Fibroblast of villous mesenchyme (primary cell): ENCODE measurements at regions not wholly inside any gene's neighbourhood (a gene's known extent, or its start where the extent isn't known, plus 50 kb on each side); places are given as distances from the start of the nearest gene placed in this dataset.
A peak's percentile ranks its signal among the peaks of the same experiment; 100 is the strongest.
"Not testable (repeated sequence)": the region's sequence is repeated elsewhere in the genome, so short reads cannot be mapped to it uniquely, and the experiment has no call there.

Source experiments
- DNase-seq: peaks from one replicate; pipeline ENCODE4 v3.0.0-alpha.2; 2010; ENCODE audit warnings: low read depth
- H3K4me3 ChIP-seq: 2 replicates; pipeline ENCODE4 v1.5.1; 2011; ENCODE audit warnings: low read depth, mild to moderate bottlenecking, low read length
- TF ChIP-seq, protein P1 (sequence below): IDR thresholded peaks from 2 replicates; pipeline ENCODE4 v1.5.1; 2012; ENCODE audit warnings: low read depth, mild to moderate bottlenecking, low read length; ENCODE audit not compliant: insufficient read depth

DNA sequence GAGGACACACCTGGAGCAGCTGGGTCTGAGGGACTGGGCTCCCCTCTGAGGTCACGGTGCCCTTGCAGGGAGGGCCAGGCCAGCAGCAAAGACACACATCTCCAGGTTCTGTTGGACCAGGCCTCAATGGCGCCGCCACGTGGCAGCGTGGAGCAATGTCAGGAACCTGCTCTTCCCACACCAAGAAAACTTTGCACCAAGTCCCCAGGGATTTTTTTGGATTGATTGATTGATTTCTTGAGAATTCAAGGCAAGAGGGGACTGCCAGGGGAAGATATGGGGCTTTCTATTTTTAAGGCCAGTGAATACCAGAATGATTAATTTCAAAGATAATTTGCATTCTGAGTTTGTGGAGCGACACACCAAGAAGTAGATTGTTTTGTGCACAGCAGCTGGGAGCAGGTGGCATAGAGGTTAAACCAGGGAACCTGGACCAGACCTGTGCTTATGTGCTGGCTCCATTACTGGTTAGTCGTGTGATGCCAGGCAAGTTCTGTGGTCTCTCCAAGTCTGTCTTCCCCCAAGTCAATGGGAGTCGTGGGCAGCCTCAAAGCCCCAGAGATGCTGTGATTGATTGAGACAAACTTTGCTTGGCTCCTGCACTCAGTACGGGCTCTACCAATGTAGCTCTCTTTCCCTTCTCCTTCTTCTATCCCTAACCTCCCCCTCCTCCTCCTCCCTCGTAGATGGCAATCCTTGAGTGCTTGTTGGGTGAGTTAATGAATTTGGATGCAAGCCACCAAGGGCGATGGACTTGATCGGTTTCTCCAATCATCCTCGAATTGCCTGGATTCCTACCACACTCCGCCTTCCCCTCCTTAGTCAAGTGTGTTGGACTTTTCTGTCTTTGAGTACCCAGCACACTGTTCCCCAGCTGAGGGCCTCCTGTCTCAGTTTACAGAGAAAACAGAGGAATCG lies 96.2 kb upstream of the TRPM1 start:
- DNase-seq: peak; percentile 43
- H3K4me3 ChIP-seq: no peak overlapping the region
- TF ChIP-seq, protein P1, sequence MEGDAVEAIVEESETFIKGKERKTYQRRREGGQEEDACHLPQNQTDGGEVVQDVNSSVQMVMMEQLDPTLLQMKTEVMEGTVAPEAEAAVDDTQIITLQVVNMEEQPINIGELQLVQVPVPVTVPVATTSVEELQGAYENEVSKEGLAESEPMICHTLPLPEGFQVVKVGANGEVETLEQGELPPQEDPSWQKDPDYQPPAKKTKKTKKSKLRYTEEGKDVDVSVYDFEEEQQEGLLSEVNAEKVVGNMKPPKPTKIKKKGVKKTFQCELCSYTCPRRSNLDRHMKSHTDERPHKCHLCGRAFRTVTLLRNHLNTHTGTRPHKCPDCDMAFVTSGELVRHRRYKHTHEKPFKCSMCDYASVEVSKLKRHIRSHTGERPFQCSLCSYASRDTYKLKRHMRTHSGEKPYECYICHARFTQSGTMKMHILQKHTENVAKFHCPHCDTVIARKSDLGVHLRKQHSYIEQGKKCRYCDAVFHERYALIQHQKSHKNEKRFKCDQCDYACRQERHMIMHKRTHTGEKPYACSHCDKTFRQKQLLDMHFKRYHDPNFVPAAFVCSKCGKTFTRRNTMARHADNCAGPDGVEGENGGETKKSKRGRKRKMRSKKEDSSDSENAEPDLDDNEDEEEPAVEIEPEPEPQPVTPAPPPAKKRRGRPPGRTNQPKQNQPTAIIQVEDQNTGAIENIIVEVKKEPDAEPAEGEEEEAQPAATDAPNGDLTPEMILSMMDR: peak; percentile 85

DNA sequence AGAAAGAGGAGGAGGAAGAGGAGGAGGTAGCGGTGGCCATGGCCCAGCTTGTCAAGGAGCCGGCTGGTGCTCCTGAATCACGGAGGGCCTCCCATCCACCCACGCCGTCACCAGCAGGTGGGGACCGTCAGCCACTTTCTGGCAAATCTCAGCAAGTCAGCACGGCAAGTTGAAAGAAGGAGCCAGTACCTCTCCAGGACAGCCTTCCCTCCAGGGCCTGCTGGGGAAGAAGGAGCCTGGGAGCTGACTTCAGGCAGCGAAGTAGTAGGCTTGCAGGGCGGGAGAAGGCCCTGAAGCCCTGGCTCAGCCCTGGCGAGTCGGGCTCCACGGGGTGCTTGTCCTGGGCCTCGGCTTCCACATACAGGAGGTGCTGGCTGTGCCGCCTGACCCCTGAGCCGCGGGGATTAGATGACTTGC lies 99.2 kb upstream of the TRPM1 start:
- H3K4me3 ChIP-seq: no peak overlapping the region
- DNase-seq: peak; percentile 85
- TF ChIP-seq, protein P1: peak; percentile 76

DNA sequence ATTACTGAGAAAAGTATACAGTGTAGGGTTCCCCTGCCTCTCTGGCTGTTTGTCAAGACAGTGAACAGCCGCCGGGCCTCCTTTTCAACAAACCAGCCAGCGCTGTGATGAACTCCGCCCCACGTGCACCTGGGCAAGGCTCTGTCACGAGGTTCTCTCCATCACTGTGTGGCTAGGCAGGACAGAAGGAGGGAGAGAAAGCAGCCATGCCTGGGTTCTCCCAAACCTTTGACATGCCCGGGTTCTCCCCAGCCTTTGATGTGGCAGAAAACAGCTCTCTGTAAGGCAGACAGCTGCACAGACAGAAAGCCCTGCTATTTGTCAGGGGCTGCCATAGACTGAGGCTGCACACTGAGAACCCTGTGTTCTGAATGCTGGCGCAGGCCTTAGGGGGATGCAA lies 101.4 kb upstream of the TRPM1 start:
- no peak for DNase-seq
- TF ChIP-seq, protein P1: no peak
- H3K4me3 ChIP-seq: no peak overlapping the region

DNA sequence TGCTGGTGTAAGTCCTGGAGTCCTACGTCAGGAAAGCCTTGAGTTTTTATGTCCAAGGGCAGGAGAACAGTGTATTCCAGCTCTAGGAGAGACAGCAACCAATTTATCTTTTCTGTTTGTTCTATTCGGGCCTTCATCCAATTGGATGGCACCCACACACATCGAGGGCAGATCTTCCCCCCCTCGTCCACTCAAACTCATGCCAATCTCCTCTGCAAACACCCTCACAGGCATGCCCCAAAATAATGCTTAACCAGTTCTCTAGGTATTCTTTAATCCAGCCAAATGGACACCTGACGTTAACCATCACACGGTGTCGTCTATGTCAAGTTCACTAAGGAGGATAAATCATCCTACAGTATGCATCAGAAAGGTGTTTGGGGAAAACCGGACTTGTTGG lies 102.5 kb upstream of the TRPM1 start:
- TF ChIP-seq, protein P1: no peak
- H3K4me3 ChIP-seq: no peak overlapping the region
- DNase-seq: no peak

DNA sequence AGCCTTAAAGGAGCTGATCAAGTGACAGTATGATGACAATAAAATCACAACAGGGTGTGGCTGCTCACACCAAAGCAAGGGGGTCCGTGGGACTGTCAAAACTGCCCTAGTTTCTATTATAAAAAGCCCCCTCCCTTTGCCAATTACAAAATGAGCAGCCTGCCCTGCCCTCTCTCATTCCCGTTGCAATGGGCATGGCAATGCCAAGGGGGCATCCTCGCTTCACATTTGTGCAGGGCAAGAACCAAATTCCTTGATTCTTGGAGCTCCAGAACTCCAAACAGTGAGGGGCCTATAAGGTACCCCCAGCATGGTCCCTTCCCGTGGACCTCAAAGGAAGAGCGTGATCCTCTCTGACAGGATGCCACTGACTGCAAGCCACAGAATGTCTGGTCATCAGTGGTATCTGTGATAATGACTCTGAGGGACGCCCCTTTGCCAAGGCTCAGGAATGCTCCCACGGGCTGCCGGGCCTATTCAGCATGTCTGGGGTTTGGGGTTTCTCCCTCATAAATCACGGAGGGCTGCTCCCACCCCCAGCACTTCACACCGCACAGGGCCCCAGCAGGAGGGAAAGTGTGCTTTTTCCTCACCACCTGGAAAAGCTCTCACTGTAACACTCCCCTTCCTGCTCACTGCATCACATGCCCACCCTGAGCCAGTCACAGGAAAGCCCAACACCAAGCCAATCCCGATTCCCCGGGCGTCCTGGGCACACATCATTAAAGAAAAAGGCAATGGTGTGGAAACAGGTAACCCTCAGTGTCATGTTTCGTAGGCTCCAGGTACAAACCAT lies 105.1 kb upstream of the TRPM1 start:
- TF ChIP-seq, protein P1: no peak
- DNase-seq: no peak
- H3K4me3 ChIP-seq: no peak overlapping the region

DNA sequence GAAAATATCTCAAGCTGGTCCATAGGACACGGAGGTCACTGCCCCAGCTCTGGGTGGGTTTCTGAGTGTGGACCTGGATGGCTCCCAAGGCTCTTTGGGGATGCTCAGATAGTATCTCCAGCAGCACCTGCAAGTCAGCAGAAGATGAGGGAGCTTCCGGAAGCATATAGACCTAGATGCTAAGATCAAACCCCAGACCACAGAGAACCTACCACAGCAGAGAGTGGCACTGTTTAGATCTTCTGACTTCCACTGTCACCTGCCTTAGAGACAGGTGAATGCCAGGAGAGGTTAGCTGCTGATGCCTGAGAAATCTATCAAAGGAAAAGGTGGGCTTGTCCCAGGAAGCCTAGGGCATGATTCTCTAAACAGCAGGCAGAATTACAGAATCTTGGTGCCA lies 105.7 kb upstream of the TRPM1 start:
- H3K4me3 ChIP-seq: no peak overlapping the region
- TF ChIP-seq, protein P1: no peak
- DNase-seq: no peak

DNA sequence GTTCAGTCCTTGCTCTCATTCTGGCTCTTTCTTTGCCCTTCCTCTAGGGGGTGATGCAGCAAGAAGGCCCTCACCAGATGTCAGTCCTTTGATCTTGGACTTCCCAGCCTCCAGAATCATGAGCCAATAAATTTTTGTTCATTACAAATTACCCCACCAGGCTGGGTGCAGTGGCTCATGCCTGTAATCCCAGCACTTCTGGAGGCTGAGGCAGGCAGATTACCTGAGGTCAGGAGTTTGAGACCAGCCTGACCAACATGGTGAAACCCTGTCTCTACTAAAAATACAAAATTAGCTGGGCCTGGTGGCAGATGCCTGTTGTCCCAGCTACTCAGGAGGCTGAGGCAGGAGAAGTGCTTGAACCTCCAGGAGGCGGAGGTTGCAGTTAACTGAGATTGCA lies 106.3 kb upstream of the TRPM1 start:
- not testable (repeated sequence) for DNase-seq

More for the DNA sequence above, 106.3 kb upstream of the TRPM1 start:
- H3K4me3 ChIP-seq: not testable (repeated sequence)
